Suppressor macrophage treated with lipopolysaccharide for 1 hour (primary cell): ENCODE measurements at regions not wholly inside any gene's neighbourhood (a gene's known extent, or its start where the extent isn't known, plus 50 kb on each side); places are given as distances from the start of the nearest gene placed in this dataset.

Experiments
- DNase-seq, 3 donors: peaks; one replicate each; pipeline ENCODE4 v3.0.0-alpha.2; 2020 to 2022

- DNase-seq = no peak
These were observed 161.3 kb upstream of the KIT start for GRCh38 chr4:54496412-54496811.

- DNase-seq = no peak
These were observed 159.8 kb upstream of the KIT start for GRCh38 chr4:54497947-54498346.

DNA sequence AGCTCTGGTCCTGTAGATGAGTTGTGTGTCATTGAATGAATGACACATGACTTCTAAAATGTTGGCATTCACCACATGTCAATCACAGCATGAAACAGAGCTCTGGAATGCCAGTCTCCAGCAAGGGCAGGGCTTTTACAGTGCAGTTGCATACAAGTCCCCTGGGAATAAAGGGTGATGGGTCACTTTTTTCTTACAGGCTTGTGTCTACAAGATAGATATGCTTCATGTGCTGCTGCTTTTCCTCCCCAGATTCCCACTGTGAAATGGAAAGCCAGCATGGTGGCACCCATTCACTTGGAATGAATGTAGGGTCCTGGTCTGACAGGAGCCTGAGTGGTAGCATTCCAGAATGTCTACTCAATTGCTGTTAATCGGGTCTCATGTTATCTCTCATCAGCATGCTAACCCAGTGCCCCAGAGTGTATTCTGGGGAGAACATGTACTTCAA is 159.1 kb upstream of the KIT start:
- no peak for DNase-seq

DNA sequence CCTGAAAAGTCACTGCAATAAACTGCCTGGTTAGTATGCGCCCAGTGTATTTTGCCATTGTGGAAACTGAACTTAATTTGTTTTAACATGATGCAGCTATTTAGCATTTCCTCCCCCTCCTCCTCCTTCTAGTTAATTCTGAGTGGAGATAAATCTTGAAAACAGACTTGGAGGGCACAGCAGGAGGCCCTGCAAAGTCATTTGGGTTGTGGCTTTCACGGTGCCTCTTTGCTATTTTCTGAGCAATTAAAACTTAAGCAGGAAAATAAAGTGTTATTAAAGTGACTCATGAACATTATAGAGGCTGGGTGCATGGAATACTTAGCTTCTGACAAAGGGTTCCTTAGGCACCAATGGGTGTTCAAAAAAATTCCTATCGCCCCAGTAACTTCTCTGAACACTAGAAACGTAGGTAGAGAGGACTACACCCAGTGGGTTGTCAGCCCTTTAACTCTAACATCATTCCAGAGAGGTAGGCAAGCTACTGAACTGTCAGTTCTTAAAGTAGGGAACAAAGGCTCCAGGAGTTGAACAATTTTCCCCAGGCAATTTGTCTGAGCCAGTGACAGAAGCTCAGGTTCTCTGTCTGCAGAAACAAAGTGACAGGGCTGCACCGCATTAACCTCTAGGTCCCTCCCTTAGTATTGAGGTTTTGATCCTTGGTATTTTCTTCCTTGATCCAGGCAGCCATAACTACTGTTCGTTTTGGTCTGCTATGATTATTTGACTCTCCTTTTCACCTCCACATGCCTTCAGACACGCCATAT is 158.3 kb upstream of the KIT start:
- DNase-seq = no peak

- no peak for DNase-seq
These were observed 152.4 kb upstream of the KIT start for GRCh38 chr4:54505362-54505761.

DNA sequence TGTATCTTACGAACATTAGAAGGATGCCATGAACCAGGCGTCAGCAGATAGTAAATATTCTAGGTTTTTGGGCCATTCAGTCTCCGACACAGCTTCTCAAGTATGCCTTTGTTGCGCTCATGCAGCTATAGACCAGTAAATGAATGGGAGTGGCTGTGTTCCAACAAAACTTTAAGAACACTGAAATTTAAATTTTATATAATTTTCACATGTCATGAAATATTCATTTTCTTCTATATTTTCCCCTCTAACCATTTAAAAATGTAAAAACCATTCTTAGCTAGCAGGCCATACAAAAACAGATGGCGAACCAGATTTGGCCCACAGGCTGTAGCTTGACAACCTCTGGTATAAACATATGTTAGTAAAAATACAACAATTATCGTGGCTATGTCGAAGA is 151.8 kb upstream of the KIT start:
- DNase-seq = no peak

- DNase-seq = no peak
These were observed 148.7 kb upstream of the KIT start for GRCh38 chr4:54509057-54509456.

DNA sequence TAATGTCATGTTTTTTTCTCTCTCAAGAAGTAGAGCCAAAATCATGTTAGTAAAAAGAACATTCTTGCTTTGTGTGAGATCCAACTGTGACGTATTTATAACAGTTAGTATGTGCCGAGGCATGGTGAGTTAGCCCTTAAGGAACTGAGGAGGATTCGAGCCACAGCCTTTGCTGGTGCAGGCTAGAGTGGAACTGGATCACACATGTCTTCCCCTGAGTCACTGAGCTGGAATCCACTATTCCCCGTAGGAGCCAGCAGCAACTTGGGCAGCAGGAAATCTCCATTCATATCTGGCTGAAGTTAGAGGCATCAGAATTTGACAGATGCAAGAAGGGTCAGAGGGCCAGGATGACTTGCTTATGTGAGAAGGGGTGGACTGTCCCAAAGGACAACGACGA is 144.6 kb upstream of the KIT start:
- no peak for DNase-seq

- DNase-seq = no peak
These were observed 144.0 kb upstream of the KIT start for GRCh38 chr4:54513741-54514140.

DNA sequence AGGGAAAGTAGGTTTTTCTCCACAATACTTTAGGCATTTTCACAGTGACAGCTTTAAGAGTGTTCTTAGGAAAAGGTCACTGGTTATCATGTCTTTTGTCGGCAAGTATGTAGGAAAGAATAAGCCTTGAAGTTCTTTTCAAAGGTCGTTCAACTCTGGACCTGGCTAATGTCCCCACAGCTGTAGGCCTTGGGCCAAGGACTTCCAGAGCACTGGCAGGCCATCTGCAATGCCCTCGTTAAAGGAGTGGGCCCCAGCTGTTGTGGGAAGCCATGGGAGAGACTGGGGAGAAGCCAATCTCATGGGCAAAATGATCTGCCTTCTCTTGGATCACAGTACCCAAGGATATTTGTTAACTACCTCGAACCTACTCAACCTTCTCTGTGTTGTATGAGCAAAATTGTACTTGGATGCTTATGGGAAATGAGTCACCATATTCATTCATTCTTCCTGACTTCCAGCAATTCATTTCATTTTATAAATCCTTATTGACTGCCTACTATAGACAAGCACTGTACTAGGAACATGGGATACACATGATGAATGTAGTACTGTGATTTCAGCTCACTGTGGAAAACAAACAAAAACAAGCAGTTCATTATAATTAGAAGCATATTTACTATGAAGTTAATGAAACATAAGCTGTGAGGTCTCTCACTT is 141.1 kb upstream of the KIT start:
- DNase-seq = no peak

DNA sequence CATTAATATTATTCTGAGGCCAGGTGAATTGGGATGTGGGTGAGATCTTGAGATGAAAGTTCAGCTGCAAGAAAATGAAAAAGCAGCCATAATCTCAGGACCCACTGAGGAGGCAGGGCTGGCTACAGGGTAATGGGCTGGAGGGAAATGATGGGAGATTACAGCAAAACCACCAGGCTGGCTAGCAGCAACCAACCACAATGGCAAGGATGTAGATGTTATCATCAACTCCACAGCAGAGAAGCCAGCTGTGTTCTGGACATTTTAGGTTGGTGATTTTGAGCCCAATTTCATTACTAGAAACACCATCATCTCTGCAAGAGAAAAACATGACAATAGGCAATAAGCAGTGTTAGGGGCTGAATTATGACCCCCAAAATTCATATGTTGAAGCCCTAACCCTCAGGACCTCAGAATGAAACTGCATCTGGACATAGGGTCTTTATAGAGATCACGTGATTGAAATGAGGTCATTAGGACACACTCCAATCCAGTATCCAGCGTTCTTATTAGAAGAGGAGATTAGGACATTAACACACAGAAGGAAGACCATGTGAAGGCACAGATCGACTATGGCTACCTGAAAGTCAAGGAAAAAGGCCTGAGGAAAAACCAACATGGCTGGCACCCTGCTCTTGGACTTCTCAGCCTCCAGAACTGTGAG is 139.8 kb upstream of the KIT start:
- DNase-seq = no peak

DNA sequence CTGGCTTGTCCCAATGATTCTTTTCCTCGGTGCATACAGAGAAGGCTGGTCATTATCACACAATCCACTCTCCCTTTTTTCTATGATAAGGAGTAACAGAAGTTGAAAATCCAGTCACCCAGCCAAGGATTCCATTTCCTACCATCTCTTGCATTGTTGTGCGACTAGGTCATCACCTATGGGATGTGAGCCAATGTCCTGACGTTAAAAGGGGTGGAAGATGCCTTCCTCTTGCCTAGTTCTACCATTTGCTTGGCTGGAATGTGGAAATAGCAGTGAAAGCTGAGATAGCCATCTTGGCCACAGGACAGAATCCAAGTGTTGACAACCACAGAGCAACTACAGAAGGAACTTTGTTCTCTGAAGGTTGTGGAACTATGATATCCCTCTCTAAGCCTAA is 132.2 kb upstream of the KIT start:
- DNase-seq = no peak

DNA sequence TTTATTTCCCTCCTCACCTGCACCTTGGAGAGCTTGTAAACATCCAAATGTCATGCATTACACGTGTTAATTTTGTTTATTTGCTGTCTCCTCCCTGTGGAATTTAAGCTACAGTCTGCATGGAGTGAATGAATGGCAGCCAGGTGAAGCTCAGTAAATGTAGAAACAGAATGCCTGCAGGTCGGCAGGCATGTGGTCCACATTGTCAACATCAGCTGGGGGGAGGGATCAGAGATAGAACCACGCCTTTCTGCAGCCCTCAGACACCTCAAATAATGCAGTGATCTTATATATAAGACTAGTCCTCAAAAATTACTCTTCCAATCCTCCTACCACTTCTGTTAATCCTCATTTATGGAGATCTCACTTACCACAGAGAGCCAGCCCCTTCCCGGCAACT is 131.2 kb upstream of the KIT start:
- DNase-seq = no peak

- no peak for DNase-seq
These were observed 130.2 kb upstream of the KIT start for GRCh38 chr4:54527532-54527931.

DNA sequence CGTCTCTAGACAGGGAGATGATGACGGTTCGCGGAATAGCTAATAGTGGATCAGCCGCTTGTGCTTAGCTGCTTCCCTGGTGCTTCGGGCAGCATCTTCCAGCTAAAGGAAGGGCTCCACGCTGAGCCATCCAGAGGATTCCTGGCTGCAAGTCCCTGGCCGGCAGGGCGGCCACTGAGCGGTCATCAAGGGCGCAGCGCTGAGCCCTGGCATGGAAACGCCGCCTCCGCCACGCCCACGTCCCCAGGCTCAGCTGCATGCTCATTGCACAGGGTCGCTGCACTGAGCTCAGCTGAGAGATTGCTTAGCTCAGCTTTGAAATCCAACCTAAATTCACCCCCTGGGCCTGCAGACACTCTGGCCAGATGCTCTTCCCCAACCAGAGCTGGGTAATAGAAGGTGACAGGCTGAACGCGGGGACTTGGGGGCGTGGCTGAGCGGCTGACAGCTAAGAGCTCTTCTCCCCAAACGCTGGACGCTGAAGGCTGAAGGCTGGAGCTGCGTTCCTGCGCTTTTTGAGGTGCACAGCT is 118.2 kb upstream of the KIT start:
- peak; percentile 64 to 81 (median 72) for DNase-seq

GRCh38 chr4:54540931-54541330 is 116.8 kb upstream of the KIT start:
- DNase-seq = peak in 1 of 3 donors; percentile 9

DNA sequence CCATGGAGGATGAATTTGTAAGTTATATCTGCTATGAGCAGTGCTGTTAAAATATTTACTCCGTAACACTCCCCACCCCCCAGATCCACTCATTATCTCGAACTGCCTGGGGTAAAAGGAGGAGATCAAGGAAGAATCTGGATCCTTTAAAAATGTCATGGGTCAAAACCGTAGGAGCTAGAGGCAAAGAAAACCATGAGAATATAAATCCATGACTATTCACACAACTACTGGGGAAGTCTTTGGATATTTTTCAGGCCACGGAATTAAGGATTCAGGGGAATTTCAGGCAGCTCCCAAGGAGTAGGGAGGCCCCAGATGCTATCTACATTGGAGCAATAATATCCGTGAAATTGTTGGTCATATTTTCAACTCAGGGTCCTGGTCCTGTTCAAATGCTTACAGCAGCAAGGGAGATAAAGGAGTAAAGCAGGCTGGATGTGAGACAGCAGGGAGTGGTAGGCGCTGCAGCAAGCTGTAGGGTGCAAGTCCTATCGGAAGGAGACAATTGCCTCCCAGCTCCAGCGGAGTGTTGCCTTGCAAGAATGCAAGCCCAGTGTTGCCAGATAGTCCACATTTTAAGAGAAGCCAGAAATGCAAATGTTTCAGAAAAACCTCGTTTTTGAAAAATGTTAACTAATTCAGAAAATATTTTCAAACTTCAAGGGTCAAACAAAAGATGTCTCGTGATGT is 116.2 kb upstream of the KIT start:
- no peak for DNase-seq

DNA sequence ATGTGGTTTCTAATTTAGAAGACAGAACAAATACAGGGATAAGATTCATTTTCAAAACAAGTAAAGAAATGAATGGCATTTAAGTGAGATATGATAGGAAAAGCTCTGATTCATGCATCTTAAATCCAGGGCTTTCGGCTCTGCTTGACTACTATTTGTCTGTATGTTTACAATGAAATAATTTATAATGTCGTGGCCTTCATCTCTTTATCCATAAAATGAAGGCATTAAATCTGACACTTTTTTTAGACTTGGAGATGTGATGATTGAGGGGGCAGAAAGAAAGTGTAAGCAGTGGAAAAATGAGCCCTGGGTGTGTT is 115.7 kb upstream of the KIT start:
- DNase-seq = no peak

DNA sequence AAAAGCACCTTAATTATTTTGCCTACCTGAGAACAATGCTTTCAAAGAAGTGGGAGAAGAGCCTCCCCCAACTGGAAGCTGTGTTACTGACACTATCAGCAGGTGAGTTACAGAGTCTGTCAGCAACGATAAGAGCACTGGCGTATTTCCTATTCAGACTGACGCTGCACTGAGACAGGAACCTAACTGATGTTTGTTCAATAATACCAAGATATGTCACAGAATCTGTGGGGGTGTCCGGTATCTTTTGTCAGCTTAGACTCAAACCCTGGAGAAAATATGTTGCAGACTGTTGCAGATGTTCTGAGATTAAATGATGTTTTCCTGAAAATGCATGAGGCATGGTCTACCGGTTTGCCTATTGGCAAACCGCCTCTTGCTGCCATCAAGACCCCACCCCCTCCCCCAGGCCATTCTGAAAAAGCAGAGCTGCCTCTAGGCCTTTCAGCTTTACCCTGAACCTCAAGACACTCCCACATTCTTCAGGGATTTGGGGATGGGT is 115.2 kb upstream of the KIT start:
- no peak for DNase-seq

- DNase-seq = no peak
These were observed 114.5 kb upstream of the KIT start for GRCh38 chr4:54543088-54543795.

DNA sequence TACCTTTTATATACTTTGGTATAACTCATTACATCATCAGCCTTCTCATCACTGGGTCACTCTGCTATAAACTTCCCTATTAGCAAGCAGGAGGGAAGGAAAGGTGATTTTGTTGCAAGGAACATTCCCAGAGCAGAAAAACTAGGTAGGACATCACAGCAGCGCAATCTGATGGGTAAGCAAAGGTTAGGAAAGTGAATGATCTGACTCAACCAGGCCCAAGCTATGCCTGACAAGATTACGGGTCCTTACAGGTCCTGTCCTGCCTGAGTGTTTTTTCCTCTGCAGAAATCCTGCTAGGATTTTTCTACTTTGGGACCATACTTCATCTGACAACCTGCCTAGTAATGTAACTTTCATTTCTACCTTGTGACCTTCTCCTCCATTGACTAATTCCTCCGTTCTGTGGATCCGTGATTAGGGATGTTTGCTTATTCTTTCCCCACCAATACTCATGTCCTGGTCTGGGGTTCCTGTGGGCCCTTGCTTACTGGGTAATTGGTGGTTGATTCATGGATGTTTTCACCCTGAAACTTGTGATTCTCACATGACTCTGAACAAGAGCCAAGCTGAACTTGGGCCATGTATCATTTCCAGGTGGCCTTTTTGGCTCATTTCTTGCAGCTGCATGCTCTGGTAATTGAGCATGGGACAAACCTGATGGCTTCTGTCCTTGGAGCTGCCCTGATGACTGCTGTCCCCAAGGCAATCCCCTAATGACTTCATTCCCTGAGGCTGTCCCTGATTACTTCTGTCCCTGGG is 111.9 kb upstream of the KIT start:
- no peak for DNase-seq
